Cardiac septum (tissue), 1 donor: ENCODE measurements at regions not wholly inside any gene's neighbourhood (a gene's known extent, or its start where the extent isn't known, plus 50 kb on each side); places are given as distances from the start of the nearest gene placed in this dataset.
"Not testable (repeated sequence)": the region's sequence is repeated elsewhere in the genome, so short reads cannot be mapped to it uniquely, and the experiment has no call there.

ENCODE experiments used
- DNase-seq: peaks from one replicate; pipeline ENCODE4 v3.0.0-alpha.2; 2020; ENCODE audit warnings: low spot score
- intact Hi-C: fragments of 100-400 bp; cut with DNase I; formaldehyde crosslinking; loops from one replicate; pipeline ENCODE4 v1.14.0; 2022
- donor health status: DM: no; HTN: no; CAD: no.

- DNase-seq: no peak
- intact Hi-C loops: no loop called here
Observed at GRCh38 chr1:5120559-5120958, 466.1 kb downstream of the AJAP1 start.

GRCh38 chr1:5119366-5120234, 465.2 kb downstream of the AJAP1 start:
- intact Hi-C loops: no loop called here
- no peak for DNase-seq

GRCh38 chr1:5118771-5119170, 464.4 kb downstream of the AJAP1 start:
- DNase-seq, intact Hi-C loops: not testable (repeated sequence)

GRCh38 chr1:5118292-5118691, 463.9 kb downstream of the AJAP1 start:
- intact Hi-C loops, DNase-seq: not testable (repeated sequence)

GRCh38 chr1:5111581-5111980, 457.2 kb downstream of the AJAP1 start:
- intact Hi-C loops: no loop called here
- DNase-seq: no peak

- intact Hi-C loops: no loop called here
- DNase-seq: no peak
Observed at GRCh38 chr1:5110508-5110907, 456.1 kb downstream of the AJAP1 start.

GRCh38 chr1:5109633-5110032, 455.2 kb downstream of the AJAP1 start:
- intact Hi-C loops: no loop called here
- DNase-seq: no peak

GRCh38 chr1:5108740-5109139, 454.3 kb downstream of the AJAP1 start:
- intact Hi-C loops: no loop called here
- DNase-seq: no peak

- intact Hi-C loops: no loop called here
Observed at GRCh38 chr1:5105744-5106143, 451.3 kb downstream of the AJAP1 start.

GRCh38 chr1:5099558-5099957, 445.1 kb downstream of the AJAP1 start:
- intact Hi-C loops: no loop called here

More at GRCh38 chr1:5105744-5106143, 451.3 kb downstream of the AJAP1 start:
- DNase-seq: no peak

GRCh38 chr1:5098981-5099385, 444.6 kb downstream of the AJAP1 start:
- no peak for DNase-seq
- intact Hi-C loops: no loop called here

More at GRCh38 chr1:5099558-5099957, 445.1 kb downstream of the AJAP1 start:
- DNase-seq: no peak

GRCh38 chr1:5093042-5093441, 438.6 kb downstream of the AJAP1 start:
- DNase-seq: no peak
- intact Hi-C loops: no loop called here

GRCh38 chr1:5084676-5085075, 430.3 kb downstream of the AJAP1 start:
- intact Hi-C loops: no loop called here
- DNase-seq: no peak

GRCh38 chr1:5067246-5067645, 412.8 kb downstream of the AJAP1 start:
- no peak for DNase-seq
- intact Hi-C loops: no loop called here

GRCh38 chr1:5053744-5054143, 399.3 kb downstream of the AJAP1 start:
- intact Hi-C loops: no loop called here
- no peak for DNase-seq

- intact Hi-C loops: no loop called here
- no peak for DNase-seq
Observed at GRCh38 chr1:5029136-5029535, 374.7 kb downstream of the AJAP1 start.

GRCh38 chr1:5012249-5012648, 357.8 kb downstream of the AJAP1 start:
- DNase-seq: no peak
- intact Hi-C loops: no loop called here

- DNase-seq: no peak
- intact Hi-C loops: no loop called here
Observed at GRCh38 chr1:5010656-5011055, 356.2 kb downstream of the AJAP1 start.

- intact Hi-C loops: no loop called here
- no peak for DNase-seq
Observed at GRCh38 chr1:5010236-5010635, 355.8 kb downstream of the AJAP1 start.

- intact Hi-C loops: no loop called here
Observed at GRCh38 chr1:5009376-5010065, 355.1 kb downstream of the AJAP1 start.

GRCh38 chr1:5005171-5005570, 350.8 kb downstream of the AJAP1 start:
- no peak for DNase-seq
- intact Hi-C loops: no loop called here

More at GRCh38 chr1:5009376-5010065, 355.1 kb downstream of the AJAP1 start:
- no peak for DNase-seq
